Sigmoid colon (tissue), 4 donors: ENCODE measurements at regions not wholly inside any gene's neighbourhood (a gene's known extent, or its start where the extent isn't known, plus 50 kb on each side); places are given as distances from the start of the nearest gene placed in this dataset.

Experiments used
- POLR2A ChIP-seq, 2 donors: fragments of 450-650 bp; IDR thresholded peaks; one replicate each; pipeline ENCODE4 v1.6.1; 2016; ENCODE audit warnings: antibody characterized with exemption in 2 of 2, mild to moderate bottlenecking in 2 of 2, moderate library complexity in 2 of 2
- POLR2AphosphoS5 ChIP-seq, 4 donors: sonication (generic); formaldehyde crosslinking; IDR thresholded peaks; one replicate each; pipeline ENCODE4 v1.6.1; 2017; ENCODE audit warnings: antibody characterized with exemption in 4 of 4
- TF ChIP-seq, protein P1 (sequence below), 4 experiments: fragments of 450-650 bp in 3 of 4; fragments of 200-600 bp in 1 of 4; IDR thresholded peaks; one replicate each; pipeline ENCODE4 v1.5.1; 2016 to 2019; ENCODE audit warnings: antibody characterized with exemption in 4 of 4, mild to moderate bottlenecking in 3 of 4, moderate library complexity in 2 of 4

DNA sequence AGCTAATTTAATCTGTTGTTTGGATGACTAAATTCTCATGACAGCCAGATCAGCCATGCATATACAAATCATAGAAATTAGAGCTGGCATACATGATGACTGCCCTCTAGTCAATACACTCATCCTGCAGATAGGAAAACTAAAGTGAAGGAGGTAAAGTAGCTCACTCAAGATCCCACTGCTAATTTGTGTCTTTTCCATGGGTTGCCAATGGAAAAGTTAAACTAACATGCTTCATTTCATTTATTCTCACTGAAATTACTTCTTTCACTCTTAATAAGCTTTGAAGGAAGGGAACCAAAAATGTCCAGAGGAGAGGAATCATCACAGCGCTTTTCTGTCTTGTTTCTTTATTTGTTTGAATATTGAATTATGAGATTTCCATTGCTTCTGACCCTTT lies 308.2 kb downstream of the GJA1 start:
- TF ChIP-seq, protein P1, sequence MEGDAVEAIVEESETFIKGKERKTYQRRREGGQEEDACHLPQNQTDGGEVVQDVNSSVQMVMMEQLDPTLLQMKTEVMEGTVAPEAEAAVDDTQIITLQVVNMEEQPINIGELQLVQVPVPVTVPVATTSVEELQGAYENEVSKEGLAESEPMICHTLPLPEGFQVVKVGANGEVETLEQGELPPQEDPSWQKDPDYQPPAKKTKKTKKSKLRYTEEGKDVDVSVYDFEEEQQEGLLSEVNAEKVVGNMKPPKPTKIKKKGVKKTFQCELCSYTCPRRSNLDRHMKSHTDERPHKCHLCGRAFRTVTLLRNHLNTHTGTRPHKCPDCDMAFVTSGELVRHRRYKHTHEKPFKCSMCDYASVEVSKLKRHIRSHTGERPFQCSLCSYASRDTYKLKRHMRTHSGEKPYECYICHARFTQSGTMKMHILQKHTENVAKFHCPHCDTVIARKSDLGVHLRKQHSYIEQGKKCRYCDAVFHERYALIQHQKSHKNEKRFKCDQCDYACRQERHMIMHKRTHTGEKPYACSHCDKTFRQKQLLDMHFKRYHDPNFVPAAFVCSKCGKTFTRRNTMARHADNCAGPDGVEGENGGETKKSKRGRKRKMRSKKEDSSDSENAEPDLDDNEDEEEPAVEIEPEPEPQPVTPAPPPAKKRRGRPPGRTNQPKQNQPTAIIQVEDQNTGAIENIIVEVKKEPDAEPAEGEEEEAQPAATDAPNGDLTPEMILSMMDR (IDR thresholded peaks at IDR 0.05): no peak
- TF ChIP-seq POLR2AphosphoS5 (IDR thresholded peaks at IDR 0.05) (no peak), POLR2A (IDR thresholded peaks at IDR 0.05) (no peak)
